ENCODE measurements at regions not wholly inside any gene's neighbourhood (a gene's known extent, or its start where the extent isn't known, plus 50 kb on each side); places are given as distances from the start of the nearest gene placed in this dataset.

DNA sequence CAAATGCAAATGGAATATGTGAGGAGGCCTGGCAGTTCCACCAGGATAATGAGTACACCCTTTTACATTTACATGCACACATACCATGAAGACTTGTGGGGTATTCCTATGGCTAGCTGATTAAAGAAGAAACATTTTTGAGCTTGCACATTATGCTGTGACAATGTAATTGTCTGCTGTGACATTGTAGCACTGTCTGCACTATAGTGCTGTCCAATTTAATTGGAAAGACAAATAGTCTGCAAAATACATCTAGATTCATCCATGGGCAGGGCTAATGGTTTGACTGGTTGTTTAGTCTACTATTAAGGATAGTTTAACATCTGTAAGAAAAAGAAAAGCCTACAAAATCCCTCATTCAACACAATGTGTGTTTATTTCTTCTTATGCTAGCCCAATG lies 1005.6 kb upstream of the LRFN5 start:
- no peak for TF ChIP-seq POLR2A (IDR thresholded peaks at IDR 0.05)
- TF ChIP-seq CTCF (IDR thresholded peaks at IDR 0.05): no peak
